ENCODE measurements at regions not wholly inside any gene's neighbourhood (a gene's known extent, or its start where the extent isn't known, plus 50 kb on each side); places are given as distances from the start of the nearest gene placed in this dataset.

DNA sequence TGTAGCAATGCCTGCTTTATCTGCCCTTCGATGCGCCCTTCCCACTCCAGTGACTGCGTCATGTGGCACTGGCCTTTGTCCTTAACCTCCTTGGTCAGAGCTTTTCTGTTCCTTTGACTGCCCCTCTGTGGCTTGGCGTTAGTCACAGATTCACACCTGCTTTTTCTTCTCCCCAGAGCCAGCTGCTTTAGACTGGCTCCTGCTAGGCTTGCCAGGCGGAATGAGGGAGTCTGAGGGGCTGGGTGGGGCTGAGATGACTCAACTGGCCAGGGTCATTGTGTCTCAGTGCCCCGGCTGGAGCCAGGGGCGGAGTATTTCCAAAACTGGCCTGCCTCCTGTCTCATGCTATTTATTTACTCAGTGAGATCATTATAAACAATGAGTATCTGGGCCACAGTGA lies 194.1 kb downstream of the EMX2 start:
- Histone ChIP-seq H3K27ac (ENCODE audit: low read depth, low read length) (no peak overlapping the region), H2AFZ (ENCODE audit: low read length) (no peak overlapping the region), H4K20me1 (ENCODE audit: insufficient read depth, low read length) (no peaks in the 10 kb centered on the region), H3K27me3 (ENCODE audit: insufficient read depth, low read length) (peaks cover 23% of the 10 kb centered on the region), H3K4me2 (ENCODE audit: insufficient read depth, low read length) (no peak overlapping the region), H3K36me3 (ENCODE audit: insufficient read depth, low read length) (no peaks in the 10 kb centered on the region), H3K4me3 (ENCODE audit: insufficient read depth, low read length) (no peak overlapping the region), H3K79me2 (ENCODE audit: insufficient read depth, low read length) (no peaks in the 10 kb centered on the region), H3K4me1 (ENCODE audit: insufficient read depth, low read length) (no peaks in the 10 kb centered on the region), H3K9me3 (ENCODE audit: low read depth, low read length) (no peaks in the 10 kb centered on the region)
- DNase-seq (ENCODE audit: insufficient read length, low spot score, missing footprints), result no peak
- TF ChIP-seq, protein P1, sequence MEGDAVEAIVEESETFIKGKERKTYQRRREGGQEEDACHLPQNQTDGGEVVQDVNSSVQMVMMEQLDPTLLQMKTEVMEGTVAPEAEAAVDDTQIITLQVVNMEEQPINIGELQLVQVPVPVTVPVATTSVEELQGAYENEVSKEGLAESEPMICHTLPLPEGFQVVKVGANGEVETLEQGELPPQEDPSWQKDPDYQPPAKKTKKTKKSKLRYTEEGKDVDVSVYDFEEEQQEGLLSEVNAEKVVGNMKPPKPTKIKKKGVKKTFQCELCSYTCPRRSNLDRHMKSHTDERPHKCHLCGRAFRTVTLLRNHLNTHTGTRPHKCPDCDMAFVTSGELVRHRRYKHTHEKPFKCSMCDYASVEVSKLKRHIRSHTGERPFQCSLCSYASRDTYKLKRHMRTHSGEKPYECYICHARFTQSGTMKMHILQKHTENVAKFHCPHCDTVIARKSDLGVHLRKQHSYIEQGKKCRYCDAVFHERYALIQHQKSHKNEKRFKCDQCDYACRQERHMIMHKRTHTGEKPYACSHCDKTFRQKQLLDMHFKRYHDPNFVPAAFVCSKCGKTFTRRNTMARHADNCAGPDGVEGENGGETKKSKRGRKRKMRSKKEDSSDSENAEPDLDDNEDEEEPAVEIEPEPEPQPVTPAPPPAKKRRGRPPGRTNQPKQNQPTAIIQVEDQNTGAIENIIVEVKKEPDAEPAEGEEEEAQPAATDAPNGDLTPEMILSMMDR (IDR thresholded peaks at IDR 0.05; ENCODE audit: extremely low read depth, low read depth, low read length), result no peak

DNA sequence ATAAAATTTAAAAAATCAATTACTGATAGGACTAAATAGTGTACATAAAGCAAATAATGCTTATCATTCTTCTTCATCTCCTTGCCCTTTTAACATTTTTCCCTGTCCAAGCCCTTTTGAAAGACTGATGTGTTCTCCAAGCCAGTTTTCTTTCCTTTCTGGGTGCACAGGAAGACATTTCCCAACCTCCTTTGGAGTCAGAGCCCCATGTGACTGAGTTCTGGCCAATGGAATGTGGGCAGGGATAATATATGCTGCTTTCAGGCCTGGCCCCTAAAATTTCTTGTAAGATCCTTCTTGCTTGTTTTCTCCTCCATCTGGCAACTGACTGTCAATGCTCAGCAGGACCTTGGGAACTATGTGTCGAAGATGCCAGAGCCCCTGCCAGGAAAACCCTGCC lies 197.5 kb downstream of the EMX2 start:
- Histone ChIP-seq H3K79me2 (ENCODE audit: insufficient read depth, low read length) (no peaks in the 10 kb centered on the region), H3K4me1 (ENCODE audit: insufficient read depth, low read length) (no peaks in the 10 kb centered on the region), H2AFZ (ENCODE audit: low read length) (no peak overlapping the region), H3K4me2 (ENCODE audit: insufficient read depth, low read length) (no peak overlapping the region), H3K27ac (ENCODE audit: low read depth, low read length) (no peak overlapping the region), H3K9me3 (ENCODE audit: low read depth, low read length) (no peaks in the 10 kb centered on the region), H4K20me1 (ENCODE audit: insufficient read depth, low read length) (no peaks in the 10 kb centered on the region), H3K36me3 (ENCODE audit: insufficient read depth, low read length) (no peaks in the 10 kb centered on the region), H3K4me3 (ENCODE audit: insufficient read depth, low read length) (no peak overlapping the region), H3K27me3 (ENCODE audit: insufficient read depth, low read length) (peaks cover 9% of the 10 kb centered on the region)
- no peak for DNase-seq (ENCODE audit: insufficient read length, low spot score, missing footprints)
- TF ChIP-seq, protein P1 (IDR thresholded peaks at IDR 0.05; ENCODE audit: extremely low read depth, low read depth, low read length), result no peak

DNA sequence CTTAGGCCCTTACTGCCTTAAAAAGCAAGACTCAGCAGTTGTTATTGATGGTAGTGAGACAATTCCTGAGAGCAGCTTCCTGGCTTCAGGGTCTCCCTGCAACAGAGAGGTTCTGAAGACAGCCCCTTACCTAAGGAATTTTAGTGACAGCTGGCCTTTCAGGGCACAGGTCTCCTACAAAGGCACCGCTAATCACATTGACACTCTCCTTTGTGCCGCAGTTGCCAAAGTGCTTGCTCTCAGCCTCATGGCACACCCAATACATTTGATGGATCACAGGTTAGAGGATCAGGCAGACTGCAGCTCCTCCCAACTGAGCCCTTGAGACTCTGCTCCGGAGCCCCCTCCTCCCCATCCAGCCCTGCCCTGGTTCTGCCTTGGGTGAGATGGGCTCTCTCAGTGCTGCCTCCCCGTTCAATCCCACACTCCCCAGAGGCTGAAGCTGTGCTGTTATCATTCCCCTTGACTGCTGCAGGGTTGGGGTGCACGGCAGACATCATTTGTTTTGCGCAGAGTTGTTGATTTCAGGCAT lies 198.2 kb downstream of the EMX2 start:
- Histone ChIP-seq H3K4me3 (ENCODE audit: insufficient read depth, low read length) (no peak overlapping the region), H3K36me3 (ENCODE audit: insufficient read depth, low read length) (no peaks in the 10 kb centered on the region), H3K79me2 (ENCODE audit: insufficient read depth, low read length) (no peaks in the 10 kb centered on the region), H3K27me3 (ENCODE audit: insufficient read depth, low read length) (peaks cover 2% of the 10 kb centered on the region), H2AFZ (ENCODE audit: low read length) (no peak overlapping the region), H3K4me1 (ENCODE audit: insufficient read depth, low read length) (no peaks in the 10 kb centered on the region), H4K20me1 (ENCODE audit: insufficient read depth, low read length) (no peaks in the 10 kb centered on the region), H3K9me3 (ENCODE audit: low read depth, low read length) (no peaks in the 10 kb centered on the region), H3K4me2 (ENCODE audit: insufficient read depth, low read length) (no peak overlapping the region), H3K27ac (ENCODE audit: low read depth, low read length) (no peak overlapping the region)
- TF ChIP-seq, protein P1 (IDR thresholded peaks at IDR 0.05; ENCODE audit: extremely low read depth, low read depth, low read length), result no peak
- DNase-seq (ENCODE audit: insufficient read length, low spot score, missing footprints), result no peak

DNA sequence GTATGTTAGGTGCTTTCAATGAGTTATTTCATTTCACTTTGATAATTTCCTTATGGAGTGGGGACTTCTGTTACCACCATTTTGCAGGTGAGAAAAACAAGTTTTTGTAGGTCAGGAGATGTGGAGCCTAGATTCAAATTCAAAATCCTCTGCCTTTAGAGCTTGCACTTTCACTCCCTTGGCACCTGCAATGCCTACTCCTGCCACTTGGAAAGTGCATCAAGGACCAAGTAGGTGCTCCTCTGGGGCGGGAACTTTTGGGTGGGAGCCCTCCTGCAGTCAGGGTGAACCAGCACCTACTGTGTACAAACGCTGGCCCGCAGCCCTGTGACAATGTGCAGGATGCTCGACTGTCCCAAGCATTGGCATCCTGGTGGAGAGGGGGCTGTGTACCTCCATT lies 199.0 kb downstream of the EMX2 start:
- no peaks in the 10 kb centered on the region for H4K20me1 ChIP-seq (ENCODE audit: insufficient read depth, low read length)
- no peaks in the 10 kb centered on the region for H3K27me3 ChIP-seq (ENCODE audit: insufficient read depth, low read length)
- TF ChIP-seq, protein P1 (IDR thresholded peaks at IDR 0.05; ENCODE audit: extremely low read depth, low read depth, low read length), result no peak
- no peak for DNase-seq (ENCODE audit: insufficient read length, low spot score, missing footprints)
- H3K4me3 ChIP-seq (ENCODE audit: insufficient read depth, low read length), result no peak overlapping the region
- no peaks in the 10 kb centered on the region for H3K79me2 ChIP-seq (ENCODE audit: insufficient read depth, low read length)
- H3K36me3 ChIP-seq (ENCODE audit: insufficient read depth, low read length), result no peaks in the 10 kb centered on the region
- H3K4me2 ChIP-seq (ENCODE audit: insufficient read depth, low read length), result no peak overlapping the region
- no peak overlapping the region for H3K27ac ChIP-seq (ENCODE audit: low read depth, low read length)
- H2AFZ ChIP-seq (ENCODE audit: low read length), result no peak overlapping the region
- H3K4me1 ChIP-seq (ENCODE audit: insufficient read depth, low read length), result no peaks in the 10 kb centered on the region
- no peaks in the 10 kb centered on the region for H3K9me3 ChIP-seq (ENCODE audit: low read depth, low read length)

Data from osteoblast (primary cell).